A673 (cell line): ENCODE measurements at regions not wholly inside any gene's neighbourhood (a gene's known extent, or its start where the extent isn't known, plus 50 kb on each side); places are given as distances from the start of the nearest gene placed in this dataset.

ENCODE experiments used
- BruUV-seq: library from RNA; stranded (reverse); fragments of 400-500 nt; replicated peaks from 2 replicates; lab custom pipeline; 2021; lab: Mats Ljungman, UMichigan
- CTCF ChIA-PET: fragments of 300-600 bp; sonication (Branson Sonifier 250); formaldehyde crosslinking; loops from one replicate; lab custom pipeline; 2022; ENCODE audit warnings: antibody characterized with exemption; lab: Charles Lee
- POLR2A ChIA-PET: fragments of 300-600 bp; sonication (Branson Sonifier 250); formaldehyde crosslinking; loops from one replicate; lab custom pipeline; 2022; ENCODE audit warnings: antibody characterized with exemption; ENCODE audit not compliant: low non-redundant PET; lab: Charles Lee
- DNase-seq: peaks from one replicate; pipeline ENCODE4 v3.0.0-alpha.2; 2015; ENCODE audit warnings: low spot score
- H3K27ac ChIP-seq: fragments of 200-600 bp; sonication (generic); 2 replicates; pipeline ENCODE4 v1.5.1; 2016; ENCODE audit warnings: mixed run types, low read depth, mild to moderate bottlenecking, mixed read lengths, antibody characterized with exemption, low read length; ENCODE audit not compliant: poor library complexity, severe bottlenecking
- H3K27me3 ChIP-seq: fragments of 200-600 bp; sonication (generic); replicated peaks from 2 replicates; pipeline ENCODE4 v1.6.1; 2017; ENCODE audit warnings: mixed run types, low read depth, mild to moderate bottlenecking, mixed read lengths, antibody characterized with exemption, low read length; ENCODE audit not compliant: insufficient read depth, poor library complexity
- H3K36me3 ChIP-seq: fragments of 200-600 bp; sonication (generic); 2 replicates; pipeline ENCODE4 v1.6.1; 2016; ENCODE audit warnings: mixed run types, mild to moderate bottlenecking, mixed read lengths, antibody characterized with exemption, low read length; ENCODE audit not compliant: insufficient read depth, poor library complexity, severe bottlenecking
- H3K4me1 ChIP-seq: fragments of 200-600 bp; sonication (generic); 2 replicates; pipeline ENCODE4 v1.6.1; 2017; ENCODE audit warnings: mixed run types, mild to moderate bottlenecking, mixed read lengths, antibody characterized with exemption, low read length; ENCODE audit not compliant: insufficient read depth, poor library complexity, severe bottlenecking
- H3K4me3 ChIP-seq: fragments of 200-600 bp; sonication (generic); 2 replicates; pipeline ENCODE4 v1.5.1; 2016; ENCODE audit warnings: low read depth, mixed run types, mild to moderate bottlenecking, mixed read lengths, low read length; ENCODE audit not compliant: poor library complexity, severe bottlenecking
- H3K9me3 ChIP-seq: fragments of 200-600 bp; sonication (generic); 2 replicates; pipeline ENCODE4 v1.6.1; 2016; ENCODE audit warnings: mixed run types, low read depth, mild to moderate bottlenecking, mixed read lengths, antibody characterized with exemption, low read length; ENCODE audit not compliant: poor library complexity, severe bottlenecking
- CTCF ChIP-seq: fragments of 300-800, 200-600 bp; sonication (generic); conservative IDR thresholded peaks from 2 replicates; pipeline ENCODE4 v1.5.1; 2017; ENCODE audit warnings: low read depth, mild to moderate bottlenecking, antibody characterized with exemption, low read length, moderate library complexity, mixed read lengths
- EZH2 ChIP-seq: fragments of 200-600 bp; sonication (generic); IDR thresholded peaks from 2 replicates; pipeline ENCODE4 v1.6.1; 2017; ENCODE audit warnings: borderline replicate concordance, low read depth, mild to moderate bottlenecking, mixed read lengths, antibody characterized with exemption, low read length; ENCODE audit not compliant: poor library complexity, severe bottlenecking
- intact Hi-C: fragments of 100-400 bp; cut with micrococcal nuclease; formaldehyde crosslinking; loops from one replicate; pipeline ENCODE4 v1.10.0; 2022; ENCODE audit not compliant: unreplicated experiment

GRCh38 chr7:46449743-46450142 is 528.7 kb upstream of the IGFBP3 start:
- CTCF ChIA-PET: no interaction called here
- no peak overlapping the region for H3K27ac ChIP-seq
- no peaks in the 10 kb centered on the region for H3K27me3 ChIP-seq
- no peak overlapping the region for H3K4me3 ChIP-seq
- peaks cover 9% of the 10 kb centered on the region for H3K9me3 ChIP-seq
- intact Hi-C loops: no loop called here
- POLR2A ChIA-PET: no interaction called here
- DNase-seq: no peak
- no peaks in the 10 kb centered on the region for H3K4me1 ChIP-seq
- TF ChIP-seq CTCF: no peak
- no peak for TF ChIP-seq EZH2
- H3K36me3 ChIP-seq: no peaks in the 10 kb centered on the region
- BruUV-seq: no TSS peak

GRCh38 chr7:46448478-46448877 is 527.4 kb upstream of the IGFBP3 start:
- CTCF ChIA-PET: no interaction called here
- POLR2A ChIA-PET: no interaction called here
- H3K27ac ChIP-seq: no peak overlapping the region
- H3K27me3 ChIP-seq: no peaks in the 10 kb centered on the region
- H3K4me3 ChIP-seq: no peak overlapping the region
- TF ChIP-seq CTCF (no peak), EZH2 (no peak)
- no peaks in the 10 kb centered on the region for H3K36me3 ChIP-seq
- H3K4me1 ChIP-seq: no peaks in the 10 kb centered on the region
- intact Hi-C loops: no loop called here
- no peak for DNase-seq
- H3K9me3 ChIP-seq: peaks cover 9% of the 10 kb centered on the region
- BruUV-seq: no TSS peak

- H3K4me1 ChIP-seq: no peaks in the 10 kb centered on the region
- no TSS peak for BruUV-seq
- no peaks in the 10 kb centered on the region for H3K27me3 ChIP-seq
- peaks cover 5% of the 10 kb centered on the region for H3K9me3 ChIP-seq
- TF ChIP-seq EZH2: no peak
- no peak for TF ChIP-seq CTCF
- no peak overlapping the region for H3K4me3 ChIP-seq
- no peaks in the 10 kb centered on the region for H3K36me3 ChIP-seq
- POLR2A ChIA-PET: no interaction called here
- no peak for DNase-seq
- intact Hi-C loops: no loop called here
- H3K27ac ChIP-seq: no peak overlapping the region
- CTCF ChIA-PET: no interaction called here
Measured at GRCh38 chr7:46446151-46446550, 525.1 kb upstream of the IGFBP3 start.
